Lung (tissue), 11 donors: ENCODE measurements at regions not wholly inside any gene's neighbourhood (a gene's known extent, or its start where the extent isn't known, plus 50 kb on each side); places are given as distances from the start of the nearest gene placed in this dataset.

Experiments
- ATAC-seq: fragments of 200-7000 bp; cut with Tn5 transposase; one replicate; pipeline ENCODE4 v1.9.1; 2020; ENCODE audit warnings: moderate number of reproducible peaks; ENCODE audit not compliant: insufficient read depth, low FRiP score
- DNase-seq, 3 donors: peaks; one replicate each; pipeline ENCODE4 v3.0.0-alpha.2; 2013 to 2017
- H3K27ac ChIP-seq, 2 donors: one replicate each; pipeline ENCODE4 v1.5.1; 2013; ENCODE audit warnings: mild to moderate bottlenecking in 2 of 2, moderate library complexity in 2 of 2, control low read depth in 1 of 2, inconsistent platforms in 1 of 2, low read depth in 1 of 2, low read length in 1 of 2
- H3K27me3 ChIP-seq, 3 donors: one replicate each; pipeline ENCODE4 v1.5.1; 2013; ENCODE audit warnings: low read length in 2 of 3; ENCODE audit not compliant: control insufficient read depth in 3 of 3, insufficient read depth in 3 of 3
- H3K36me3 ChIP-seq, 4 donors: one replicate each; pipeline ENCODE4 v1.5.1; 2013; ENCODE audit warnings: low read length in 4 of 4, mild to moderate bottlenecking in 1 of 4, moderate library complexity in 1 of 4; ENCODE audit not compliant: control insufficient read depth in 4 of 4, insufficient read depth in 4 of 4
- H3K4me1 ChIP-seq, 5 donors: one replicate each; pipeline ENCODE4 v1.5.1; 2013; ENCODE audit warnings: low read length in 5 of 5, mild to moderate bottlenecking in 2 of 5, moderate library complexity in 1 of 5; ENCODE audit not compliant: control insufficient read depth in 5 of 5, insufficient read depth in 5 of 5
- H3K4me3 ChIP-seq: one replicate; pipeline ENCODE4 v1.5.1; 2013; ENCODE audit warnings: mild to moderate bottlenecking, control low read depth, moderate library complexity
- H3K9ac ChIP-seq, 2 donors: one replicate each; pipeline ENCODE4 v1.5.1; 2013; ENCODE audit warnings: low read length in 2 of 2, control low read depth in 1 of 2; ENCODE audit not compliant: insufficient read depth in 1 of 2
- H3K9me3 ChIP-seq, 4 donors: one replicate each; pipeline ENCODE4 v1.5.1; 2013; ENCODE audit warnings: low read length in 3 of 4, mild to moderate bottlenecking in 1 of 4, moderate library complexity in 1 of 4; ENCODE audit not compliant: control insufficient read depth in 4 of 4, insufficient read depth in 3 of 4
- CTCF ChIP-seq: IDR thresholded peaks from 2 replicates; pipeline ENCODE4 v1.5.1; 2012; ENCODE audit warnings: mild to moderate bottlenecking; ENCODE audit errors: control extremely low read depth, extremely low read depth
- WGBS, 2 donors: extraction: QIAGEN DNeasy Blood & Tissue Kit; methylation state at CpG; one replicate each; pipeline ENCODE4 v1.1.7; 2013; 5-methylcytosine and 5-hydroxymethylcytosine counted together
- donor health status: control.
- donor health status: control.
- donor health status: Bipolar disorder and iron deficiency.
- donor health status: healthy.
- donor health status: DM: yes; HTN: yes; CAD: no.

- Histone ChIP-seq H3K9ac (no peak overlapping the region), H3K4me3 (no peak overlapping the region), H3K9me3 (peaks cover 0 to 3% (median 0%) of the 10 kb centered on the region in 4 donors), H3K36me3 (no peaks in the 10 kb centered on the region), H3K4me1 (no peaks in the 10 kb centered on the region), H3K27ac (no peak overlapping the region), H3K27me3 (no peaks in the 10 kb centered on the region)
- DNase-seq (no peak), ATAC-seq (no peak)
- TF ChIP-seq CTCF, result no peak
- 69 to 86% methylated on average over 4 of the region's 4 CpGs for WGBS, 2 donors
Measured at GRCh38 chr2:51511002-51511401, 479.1 kb upstream of the NRXN1 start.

DNA sequence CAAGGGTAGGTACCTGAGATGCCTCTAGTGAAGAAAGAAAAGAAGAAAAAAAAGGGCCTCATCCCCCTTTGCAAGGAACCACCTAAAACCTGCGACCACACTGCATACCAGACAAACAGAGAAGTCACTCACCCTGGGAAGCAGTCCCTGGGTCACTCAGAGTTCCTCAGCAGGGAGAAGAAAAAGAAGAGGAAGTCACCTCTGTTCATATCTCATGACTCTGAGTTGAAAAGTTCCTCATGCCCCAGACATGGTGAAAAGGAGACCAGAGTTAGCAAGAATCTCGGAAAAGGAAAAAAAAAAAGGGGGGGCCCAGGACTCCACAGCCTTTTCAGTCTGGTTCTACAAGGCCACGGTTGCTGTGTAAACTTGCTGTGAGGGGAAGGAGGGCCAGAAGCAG, 478.4 kb upstream of the NRXN1 start:
- 25 to 48% methylated on average over 3 of the region's 3 CpGs for WGBS, 2 donors
- H3K4me1 ChIP-seq, result no peaks in the 10 kb centered on the region
- H3K9me3 ChIP-seq, result peaks cover 0 to 3% (median 0%) of the 10 kb centered on the region in 4 donors
- H3K4me3 ChIP-seq, result no peak overlapping the region
- ATAC-seq (peak; percentile 19), DNase-seq (peak in 1 of 3 donors; percentile 2)
- H3K36me3 ChIP-seq, result no peaks in the 10 kb centered on the region
- H3K9ac ChIP-seq, result no peak overlapping the region
- no peak for TF ChIP-seq CTCF
- no peaks in the 10 kb centered on the region for H3K27me3 ChIP-seq
- no peak overlapping the region for H3K27ac ChIP-seq

- no peak for TF ChIP-seq CTCF
- Histone ChIP-seq H3K27me3 (no peaks in the 10 kb centered on the region), H3K36me3 (no peaks in the 10 kb centered on the region), H3K4me3 (no peak overlapping the region), H3K27ac (no peak overlapping the region), H3K4me1 (no peaks in the 10 kb centered on the region), H3K9me3 (peaks cover 0 to 2% (median 0%) of the 10 kb centered on the region in 4 donors), H3K9ac (no peak overlapping the region)
- no peak for DNase-seq
- no peak for ATAC-seq
- WGBS, 2 donors, result 78 to 84% methylated on average over 4 of the region's 4 CpGs
Measured at GRCh38 chr2:51505533-51505932, 473.6 kb upstream of the NRXN1 start.

DNA sequence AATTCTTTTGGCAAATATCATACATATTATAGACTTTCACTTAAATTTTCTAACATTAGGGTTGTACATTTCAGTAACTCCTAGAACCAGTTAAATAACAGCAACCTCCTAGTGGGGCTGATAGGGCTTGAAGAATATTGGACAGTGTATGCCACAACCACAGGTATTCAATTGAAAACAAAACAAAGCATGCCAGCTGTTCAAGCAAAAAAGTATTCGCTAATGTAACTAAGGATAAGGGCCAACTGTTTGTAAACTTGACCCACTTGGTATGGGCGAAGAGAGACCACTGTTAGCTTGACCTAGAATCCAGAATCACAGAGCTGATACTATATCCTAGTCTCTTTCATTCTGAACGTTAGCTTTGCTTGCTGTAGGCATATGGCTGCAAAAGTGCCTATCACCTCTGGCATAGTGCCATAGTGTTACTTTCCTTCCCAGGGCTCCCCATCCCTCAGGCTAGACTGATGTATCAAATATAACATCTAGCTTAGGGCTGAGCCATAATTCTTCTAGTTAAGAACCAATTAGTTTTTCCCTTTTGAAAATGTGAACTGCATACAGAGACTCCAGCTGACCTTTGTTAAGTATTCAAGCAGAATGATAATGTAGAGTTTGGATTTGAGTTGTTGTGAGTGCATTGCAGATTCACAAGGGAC, 458.8 kb upstream of the NRXN1 start:
- H3K36me3 ChIP-seq, result no peaks in the 10 kb centered on the region
- ATAC-seq (no peak), DNase-seq (no peak)
- H3K9me3 ChIP-seq, result no peaks in the 10 kb centered on the region
- TF ChIP-seq CTCF, result no peak
- H3K4me3 ChIP-seq, result no peak overlapping the region
- H3K27me3 ChIP-seq, result no peaks in the 10 kb centered on the region
- 69 to 77% methylated on average over 3 of the region's 3 CpGs for WGBS, 2 donors
- no peak overlapping the region for H3K27ac ChIP-seq
- no peaks in the 10 kb centered on the region for H3K4me1 ChIP-seq
- no peak overlapping the region for H3K9ac ChIP-seq
